Right ventricle myocardium superior (tissue), 1 donor: ENCODE measurements at regions not wholly inside any gene's neighbourhood (a gene's known extent, or its start where the extent isn't known, plus 50 kb on each side); places are given as distances from the start of the nearest gene placed in this dataset.

Experiments
- ATAC-seq: fragments of 200-7000 bp; cut with Tn5 transposase; one replicate; pipeline ENCODE4 v1.9.1; 2020; ENCODE audit warnings: mild to moderate bottlenecking; ENCODE audit not compliant: poor library complexity
- DNase-seq: peaks from one replicate; pipeline ENCODE4 v3.0.0-alpha.2; 2020
- intact Hi-C: fragments of 100-400 bp; cut with DNase I; formaldehyde crosslinking; loops from one replicate; pipeline ENCODE4 v1.11.2; 2022
- donor health status: DM: no; HTN: yes; CAD: no; lungs with severe emphysema.

DNA sequence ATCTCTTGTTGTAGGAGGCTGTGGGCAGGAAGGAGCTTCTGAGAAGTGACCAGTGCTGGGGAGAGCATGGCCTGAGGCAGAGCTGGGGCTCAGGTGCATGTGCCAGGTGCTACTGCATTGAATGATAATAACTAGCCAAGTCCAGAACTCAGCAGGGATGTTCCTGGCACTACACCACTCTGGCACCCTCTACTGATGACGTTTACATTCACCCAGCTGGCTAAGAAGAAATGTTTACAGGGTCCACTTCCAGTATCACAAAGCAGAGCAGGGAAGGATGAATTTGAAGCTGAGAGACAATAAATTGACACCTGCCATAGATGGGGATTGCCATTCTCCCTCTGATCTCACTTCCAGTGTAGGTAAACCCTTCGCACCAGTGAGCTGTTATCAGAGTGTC lies 411.8 kb downstream of the SETD4 start:
- intact Hi-C loops: no loop called here
- ATAC-seq (no peak), DNase-seq (no peak)

DNA sequence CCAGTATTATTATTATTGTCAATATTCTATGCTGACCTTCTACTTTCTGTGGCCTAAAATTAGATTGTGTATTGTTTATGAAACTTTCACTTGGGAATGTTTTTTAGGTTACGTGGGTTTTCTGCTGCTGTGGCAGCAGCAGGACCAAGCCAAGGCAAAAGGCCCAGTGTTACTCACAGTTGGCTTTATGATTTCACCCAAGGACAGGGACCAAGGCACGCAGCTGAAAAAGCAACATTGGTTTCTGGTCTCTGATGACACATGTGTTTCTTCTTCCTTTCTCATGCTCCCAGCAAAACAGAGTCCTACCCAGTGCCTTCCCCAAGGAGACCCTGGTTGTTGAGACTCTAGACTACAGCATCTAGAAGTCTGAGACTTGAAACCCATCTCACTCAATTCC lies 413.7 kb downstream of the SETD4 start:
- ATAC-seq: no peak
- intact Hi-C loops: no loop called here

DNA sequence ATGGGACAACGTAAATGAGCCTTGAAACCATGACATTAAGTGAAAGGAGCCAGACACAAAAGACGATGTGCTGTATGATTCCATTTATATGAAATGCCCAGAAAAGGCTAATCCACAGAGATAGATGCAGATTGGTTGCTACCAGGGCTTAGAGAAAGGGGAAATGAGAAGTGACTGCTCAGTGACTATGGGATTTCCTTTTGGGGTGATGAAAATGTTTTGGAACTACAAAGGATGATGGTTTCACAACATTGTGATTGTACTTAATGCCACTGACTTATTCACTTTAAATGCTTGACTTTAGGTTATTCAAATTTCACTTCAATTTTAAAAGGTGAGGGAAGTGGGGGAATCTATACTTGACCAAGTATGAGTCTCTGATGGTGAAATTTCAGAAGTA lies 414.3 kb downstream of the SETD4 start:
- ATAC-seq (no peak), DNase-seq (no peak)
- intact Hi-C loops: no loop called here

More for the DNA sequence above, 413.7 kb downstream of the SETD4 start:
- DNase-seq: no peak

DNA sequence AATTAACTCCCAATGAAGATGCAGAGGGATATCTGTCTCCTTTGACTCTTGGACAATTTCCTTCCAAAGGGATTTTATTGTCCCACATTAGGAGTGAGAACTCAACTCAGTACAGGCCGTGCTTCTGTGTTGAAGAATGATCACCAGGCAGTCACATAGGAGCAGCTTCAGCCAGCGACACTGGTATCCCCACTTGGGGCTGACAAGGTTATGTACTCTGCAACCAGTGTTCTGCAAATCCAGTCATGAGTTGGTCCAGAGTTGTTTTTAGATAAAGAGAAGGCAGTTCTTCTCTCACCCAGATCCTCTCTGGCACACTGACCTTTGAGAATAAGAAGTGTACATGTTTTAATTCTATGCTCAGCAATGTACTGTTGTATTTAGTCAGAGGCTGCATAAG lies 415.8 kb downstream of the SETD4 start:
- ATAC-seq (no peak), DNase-seq (no peak)
- intact Hi-C loops: no loop called here

DNA sequence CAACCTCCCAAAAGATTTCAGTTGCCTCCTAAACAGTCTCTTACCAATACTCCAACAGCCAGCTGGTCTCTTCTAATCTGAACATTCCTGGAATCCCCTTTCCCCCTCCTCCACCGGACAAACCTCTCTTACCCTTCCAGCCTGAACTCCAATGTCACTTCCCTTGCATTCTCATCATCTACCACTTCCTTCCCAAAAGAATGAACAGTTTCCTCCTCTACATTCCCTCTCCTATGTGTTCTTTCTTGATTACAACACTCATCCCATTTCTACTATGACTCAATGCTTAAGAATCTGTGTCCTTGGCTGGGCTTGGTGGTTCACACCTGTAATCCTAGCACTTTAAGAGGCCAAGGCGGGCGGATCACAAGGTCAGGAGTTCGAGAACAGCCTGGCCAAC lies 417.1 kb downstream of the SETD4 start:
- ATAC-seq: no peak
- no peak for DNase-seq
- intact Hi-C loops: no loop called here

DNA sequence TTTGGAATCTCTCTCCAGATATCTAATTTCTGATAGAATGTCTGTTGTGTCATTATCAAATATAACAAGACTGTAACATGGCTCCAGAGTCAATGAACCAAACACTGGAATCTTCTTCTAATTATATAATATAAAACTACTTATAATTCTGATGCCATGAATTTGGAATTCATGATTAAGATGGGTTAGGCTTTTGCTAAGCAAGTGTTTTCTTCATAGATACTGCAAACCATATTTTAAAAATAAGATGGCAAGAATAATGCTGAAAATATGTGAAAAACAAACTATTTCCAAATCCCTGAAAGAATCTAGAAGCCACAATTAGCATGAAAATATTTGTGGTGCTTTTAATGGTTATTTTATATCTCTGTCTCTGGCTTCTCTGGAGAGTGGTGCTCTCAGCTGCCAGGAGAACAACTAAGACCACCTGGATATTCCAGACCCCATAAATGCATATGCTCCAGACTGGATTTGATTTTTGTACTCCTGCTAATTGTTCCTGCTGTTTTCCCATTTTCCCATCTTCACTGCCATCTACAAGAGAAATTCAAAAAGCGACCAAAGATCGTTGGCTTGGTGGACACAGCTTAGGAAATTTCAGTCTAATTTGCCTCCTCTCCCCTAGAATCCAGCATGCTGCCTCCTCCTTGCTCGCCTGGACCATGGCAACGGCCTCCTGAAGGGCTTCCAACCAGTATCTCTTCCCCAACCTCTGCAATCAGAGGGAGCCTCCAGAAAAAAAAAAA lies 418.9 kb downstream of the SETD4 start:
- intact Hi-C loops: no loop called here
- DNase-seq: no peak
- ATAC-seq: no peak

DNA sequence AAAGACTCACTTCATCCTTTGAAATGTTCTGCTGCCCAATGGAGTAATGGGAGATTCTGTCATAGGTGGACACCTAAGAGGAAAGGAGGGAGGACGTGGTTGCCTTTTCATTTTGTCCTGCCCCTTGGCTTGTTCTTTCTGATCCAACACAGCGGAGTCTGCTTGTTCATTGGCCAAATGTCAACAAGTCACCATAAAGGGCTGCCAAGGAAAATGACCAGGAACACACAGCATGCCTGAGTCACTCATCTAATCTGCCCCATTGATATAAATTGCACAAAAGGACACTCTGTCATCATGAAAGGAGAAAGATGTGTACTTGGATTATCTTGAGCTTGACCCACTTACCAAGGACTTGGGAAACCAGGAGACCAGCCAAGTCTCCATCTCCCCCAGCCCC lies 422.9 kb downstream of the SETD4 start:
- DNase-seq: no peak
- intact Hi-C loops: no loop called here
- ATAC-seq: peak; percentile 27

DNA sequence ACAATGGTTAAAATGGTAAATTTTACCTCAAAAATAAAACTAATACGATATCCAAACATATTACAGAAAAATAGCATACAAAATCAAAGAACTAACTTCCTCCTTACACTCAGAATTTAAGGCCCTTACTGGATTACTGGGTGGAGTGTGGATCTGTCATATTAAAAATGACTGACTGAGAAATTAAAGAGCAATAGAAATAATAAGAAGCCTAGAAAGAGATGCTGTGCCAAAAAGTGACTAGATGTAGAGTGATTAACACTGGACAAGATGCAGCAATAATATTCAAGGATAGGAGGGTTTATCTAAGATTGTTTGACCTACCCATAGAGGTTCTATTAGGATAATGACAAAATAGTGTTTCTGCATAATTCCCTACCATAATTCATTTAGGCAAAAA lies 424.3 kb downstream of the SETD4 start:
- intact Hi-C loops: no loop called here
- no peak for ATAC-seq
- no peak for DNase-seq

DNA sequence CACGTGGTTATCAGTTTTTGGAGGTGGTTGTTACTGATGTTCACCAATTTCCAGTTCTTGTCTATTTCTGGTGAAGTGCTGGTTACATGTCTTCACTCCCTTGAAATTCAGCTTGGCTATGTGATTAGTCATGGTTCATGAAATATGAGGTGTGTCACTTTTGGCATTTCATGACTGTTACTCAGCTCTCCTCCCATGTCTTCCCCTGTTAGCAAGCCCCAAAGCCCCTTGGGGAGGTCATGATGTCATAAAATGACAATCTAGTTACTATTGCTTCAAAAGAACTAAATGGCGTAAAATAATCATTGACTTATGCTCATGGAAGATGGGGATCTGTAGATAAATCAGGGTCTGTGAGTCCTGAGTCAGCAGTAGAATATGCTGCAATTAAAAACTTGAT lies 425.1 kb downstream of the SETD4 start:
- ATAC-seq (no peak), DNase-seq (no peak)
- intact Hi-C loops: no loop called here

DNA sequence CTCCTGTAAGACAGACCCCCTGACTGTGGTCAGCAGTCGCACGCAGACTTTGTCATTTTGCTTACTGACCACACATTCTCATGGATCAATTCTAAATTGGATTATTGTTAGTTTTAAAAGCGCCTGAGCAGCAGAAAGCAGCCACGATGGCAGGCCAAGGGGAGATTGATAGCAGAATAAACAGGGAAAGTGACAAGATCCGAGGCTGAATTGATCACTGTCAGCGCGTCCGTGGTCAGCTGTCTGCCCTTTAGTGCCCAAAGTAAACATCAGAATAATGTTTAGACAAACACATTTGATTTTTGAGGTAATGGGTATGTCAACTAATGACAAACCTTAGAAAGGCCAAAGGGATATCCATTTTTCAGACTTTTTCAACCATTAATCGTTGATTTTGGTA lies 426.8 kb downstream of the SETD4 start:
- intact Hi-C loops: no loop called here
- DNase-seq: no peak
- no peak for ATAC-seq

DNA sequence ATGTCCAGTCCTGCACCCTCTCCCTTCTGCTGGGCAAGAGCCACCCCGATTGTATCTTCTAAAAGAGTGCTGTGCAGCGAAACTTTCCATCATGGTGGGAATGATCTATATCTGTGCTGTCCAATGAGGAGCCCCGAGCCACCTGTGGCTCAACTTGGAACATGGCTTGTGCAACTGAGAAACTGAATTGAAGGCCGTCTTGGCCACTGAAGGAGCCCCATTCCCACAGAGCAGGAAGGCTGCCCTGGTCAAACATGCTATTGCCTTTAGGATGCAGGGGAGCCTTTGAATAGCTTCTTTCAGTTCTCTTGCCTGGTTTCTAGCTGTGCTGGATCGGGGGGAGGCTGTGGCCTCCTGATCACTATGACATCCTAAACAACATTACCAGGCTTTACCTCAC lies 427.6 kb downstream of the SETD4 start:
- intact Hi-C loops: no loop called here
- ATAC-seq: no peak

DNA sequence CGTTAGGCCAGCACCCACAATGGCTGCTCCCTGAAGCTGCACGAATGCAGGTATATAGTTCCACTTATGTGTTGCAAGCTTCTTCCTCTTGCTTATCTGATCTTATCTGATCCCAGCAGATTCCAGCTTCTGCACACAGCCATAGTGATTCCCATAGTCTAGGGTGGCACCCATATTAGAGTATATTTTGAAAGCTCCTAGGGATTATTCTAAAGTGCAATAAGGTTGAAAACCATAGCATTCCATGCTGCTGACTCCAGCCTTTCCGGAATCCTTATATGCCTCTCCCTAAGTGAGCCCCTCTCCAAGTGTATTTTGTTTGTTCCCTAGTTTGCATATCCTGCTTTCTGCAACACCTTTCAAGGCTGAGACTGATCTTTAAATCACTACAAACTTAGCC lies 432.0 kb downstream of the SETD4 start:
- intact Hi-C loops: no loop called here
- DNase-seq: no peak
- ATAC-seq: no peak

More for the DNA sequence above, 427.6 kb downstream of the SETD4 start:
- DNase-seq: no peak

DNA sequence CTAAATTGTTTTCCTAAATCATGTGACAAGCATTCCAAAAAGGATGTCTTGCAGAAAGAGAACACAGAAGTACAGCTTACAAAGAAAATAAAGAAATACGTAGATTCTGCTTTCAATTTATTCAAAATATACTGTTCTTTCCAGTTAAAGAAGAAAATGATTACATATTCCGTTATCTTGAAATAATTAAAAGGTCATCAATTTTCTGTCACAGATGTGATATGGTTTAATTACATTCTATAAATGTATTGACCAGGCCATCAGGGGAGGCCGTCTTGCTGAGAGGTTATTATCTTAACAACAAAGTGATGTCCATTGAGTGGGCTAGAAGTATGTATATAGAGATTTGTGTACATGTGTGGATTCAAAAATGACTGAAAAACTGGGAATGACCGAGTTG lies 432.9 kb downstream of the SETD4 start:
- intact Hi-C loops: no loop called here
- ATAC-seq (no peak), DNase-seq (no peak)

DNA sequence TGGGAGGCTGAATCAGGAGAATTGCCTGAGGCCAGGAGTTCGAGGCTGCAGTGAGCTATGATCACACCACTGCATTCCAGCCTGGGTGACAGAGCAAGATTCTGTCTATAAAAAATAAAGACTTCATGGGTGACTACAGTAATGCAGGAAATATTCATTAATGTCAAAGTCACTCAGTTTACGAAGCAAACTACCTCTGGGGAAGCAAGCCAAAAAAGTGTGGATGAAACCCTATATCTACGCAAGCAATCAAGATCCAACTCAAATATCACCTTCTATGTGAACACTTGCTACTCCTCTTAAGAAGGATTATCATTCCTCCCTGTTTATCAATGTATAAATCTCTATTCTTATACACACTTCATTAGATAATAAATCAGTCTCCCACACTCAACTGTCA lies 434.8 kb downstream of the SETD4 start:
- DNase-seq: no peak
- no peak for ATAC-seq
- intact Hi-C loops: no loop called here

DNA sequence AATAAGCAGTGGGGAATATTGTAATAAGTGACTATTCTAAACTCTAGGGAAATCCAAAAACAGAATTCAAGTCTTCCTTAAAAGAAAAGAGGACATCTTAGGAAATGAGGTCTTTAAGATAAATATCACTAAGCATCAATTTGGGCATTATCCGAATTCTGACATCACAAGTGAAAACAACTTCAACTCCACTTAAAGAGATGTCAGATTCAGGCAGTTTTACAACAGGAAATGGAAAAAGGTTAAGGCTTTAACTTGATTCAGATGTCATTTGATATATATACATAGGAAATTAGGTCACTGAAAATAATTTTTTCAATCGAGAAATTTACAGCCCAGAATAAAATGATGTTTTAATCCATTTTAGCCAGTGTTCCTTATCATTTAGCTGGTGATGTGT lies 435.4 kb downstream of the SETD4 start:
- intact Hi-C loops: no loop called here
- ATAC-seq (no peak), DNase-seq (no peak)

DNA sequence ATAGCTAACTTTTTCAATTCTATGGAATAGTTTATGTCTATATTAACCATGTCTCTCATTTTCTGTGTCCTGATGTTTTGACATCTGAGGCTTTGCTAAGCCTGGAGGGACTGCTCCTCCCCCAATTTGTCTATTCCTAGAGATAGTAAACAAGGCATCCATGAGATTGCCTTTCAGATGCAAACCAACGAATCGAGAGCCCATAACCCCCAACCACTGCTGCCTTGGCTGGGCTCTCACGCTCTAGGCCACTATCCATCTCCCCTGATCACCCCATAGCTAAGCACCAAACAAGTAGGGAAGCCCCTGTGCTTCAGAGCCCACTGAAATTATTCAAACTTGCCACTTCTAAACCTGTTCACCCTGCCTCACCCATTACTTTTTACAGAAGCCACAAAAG lies 437.7 kb downstream of the SETD4 start:
- DNase-seq: no peak
- no peak for ATAC-seq
- intact Hi-C loops: no loop called here

DNA sequence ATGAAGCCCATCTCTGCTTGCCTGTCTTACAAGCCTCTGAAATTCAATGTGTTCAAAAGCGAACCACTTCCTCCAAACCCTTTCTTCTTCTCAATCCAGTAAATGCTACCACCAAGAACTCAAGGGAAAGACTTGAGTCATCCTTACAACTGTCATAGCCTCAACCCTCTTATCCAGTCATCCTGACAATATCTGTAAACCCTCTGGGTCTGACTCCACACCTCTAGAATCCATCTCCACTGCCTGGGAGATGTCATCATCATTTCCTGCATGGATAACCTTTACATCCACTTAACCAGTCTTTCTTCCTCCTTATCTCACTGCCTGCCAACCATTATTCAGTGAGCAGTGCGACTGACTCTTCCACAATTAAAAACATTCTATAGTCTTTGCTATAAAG lies 441.1 kb downstream of the SETD4 start:
- DNase-seq (no peak), ATAC-seq (no peak)
- intact Hi-C loops: no loop called here

DNA sequence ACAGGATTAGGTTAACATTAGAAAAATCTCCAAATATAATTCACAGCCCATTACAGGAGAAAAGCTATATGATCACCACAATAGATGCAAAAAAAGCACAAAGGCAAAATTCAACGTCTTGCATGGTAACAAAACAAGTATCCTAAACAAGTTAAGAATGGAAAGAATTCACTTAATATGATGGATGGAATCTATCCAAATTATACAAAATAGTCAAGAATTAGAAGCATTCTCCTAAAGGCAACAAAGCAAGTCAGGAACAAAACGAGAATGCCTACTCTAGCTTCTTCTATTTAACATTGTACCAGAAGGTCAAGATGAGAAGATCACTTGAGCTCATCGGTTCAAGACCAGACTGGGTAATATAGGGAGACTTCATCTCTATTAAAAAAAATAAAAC lies 442.8 kb downstream of the SETD4 start:
- intact Hi-C loops: no loop called here
- DNase-seq: no peak
- no peak for ATAC-seq

DNA sequence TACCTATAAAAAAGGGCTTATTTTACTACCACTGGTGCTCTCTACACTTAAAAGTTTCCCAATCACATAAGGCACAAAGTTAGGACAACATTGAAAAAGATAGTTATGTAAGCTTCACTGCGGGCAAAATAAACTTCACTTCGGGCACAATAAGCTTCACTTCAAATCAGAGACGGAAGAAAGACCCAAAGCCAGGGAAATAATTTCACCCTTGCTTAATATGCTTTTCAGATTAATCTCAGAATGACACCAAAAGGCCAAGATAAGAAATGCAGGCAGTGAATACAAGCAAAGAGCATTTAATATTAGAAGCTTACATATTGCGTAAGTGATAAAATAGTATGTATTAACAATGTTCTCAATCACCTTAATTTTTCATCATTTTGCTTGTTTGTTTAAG lies 444.2 kb downstream of the SETD4 start:
- intact Hi-C loops: no loop called here
- DNase-seq (no peak), ATAC-seq (peak; percentile 38)

DNA sequence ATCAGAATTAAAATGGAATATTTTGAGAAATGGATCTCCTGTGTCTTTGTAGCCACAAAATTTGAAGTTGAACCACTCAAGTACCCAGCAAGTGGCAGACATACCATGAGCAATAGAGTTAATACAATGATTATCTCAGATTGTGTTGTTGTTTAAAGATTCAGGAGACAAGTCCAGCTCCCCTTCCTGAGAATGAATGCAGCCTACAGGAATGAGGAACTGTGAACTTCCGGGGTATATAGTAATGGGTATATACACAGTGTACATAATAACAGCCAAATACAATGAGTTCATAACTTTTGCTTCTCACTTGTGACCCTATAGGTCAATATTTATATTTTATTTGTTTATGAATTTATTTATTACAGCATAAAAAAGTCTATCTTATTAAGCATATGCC lies 445.0 kb downstream of the SETD4 start:
- ATAC-seq (no peak), DNase-seq (no peak)
- intact Hi-C loops: no loop called here

DNA sequence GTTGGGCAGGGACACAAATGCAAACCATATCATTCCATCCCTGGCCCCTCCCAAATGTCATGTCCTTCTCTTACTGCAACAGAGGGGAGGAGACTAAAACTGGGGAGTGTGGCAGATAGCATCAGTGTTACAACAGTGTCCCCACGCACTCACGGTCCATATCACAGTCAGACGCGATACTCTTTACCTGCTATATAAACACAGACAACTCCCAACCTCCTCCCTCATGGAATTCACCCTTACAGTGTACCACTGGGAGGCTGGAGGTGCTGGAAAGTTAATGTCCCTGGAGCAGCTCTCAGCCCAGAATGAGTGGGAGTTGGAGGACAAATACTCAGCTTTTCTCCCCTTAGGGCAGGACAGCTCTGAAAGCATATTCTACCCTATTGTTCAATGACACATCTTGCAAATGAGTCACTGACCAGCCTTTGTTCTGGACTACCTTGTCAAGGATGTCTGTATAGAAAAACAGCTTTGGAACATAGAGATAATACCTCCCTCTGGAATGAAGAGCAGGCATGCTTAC lies 445.9 kb downstream of the SETD4 start:
- intact Hi-C loops: no loop called here
- DNase-seq: no peak
- no peak for ATAC-seq
